Activated T-cell treated with anti-CD3 and anti-CD28 coated beads for 1 hour (primary cell): ENCODE measurements at regions not wholly inside any gene's neighbourhood (a gene's known extent, or its start where the extent isn't known, plus 50 kb on each side); places are given as distances from the start of the nearest gene placed in this dataset.

ENCODE experiments used
- DNase-seq: peaks from one replicate; pipeline ENCODE4 v3.0.0-alpha.2; 2020; ENCODE audit warnings: low read depth

- DNase-seq, result no peak
These were observed 104.7 kb upstream of the SSBP2 start for GRCh38 chr5:81855591-81855990.

- no peak for DNase-seq
These were observed 104.0 kb upstream of the SSBP2 start for GRCh38 chr5:81854915-81855314.

- DNase-seq, result no peak
These were observed 103.6 kb upstream of the SSBP2 start for GRCh38 chr5:81854485-81854884.

- no peak for DNase-seq
These were observed 102.1 kb upstream of the SSBP2 start for GRCh38 chr5:81853030-81853357.

GRCh38 chr5:81852291-81853029, 101.6 kb upstream of the SSBP2 start:
- DNase-seq, result no peak

- peak; percentile 86 for DNase-seq
These were observed 100.7 kb upstream of the SSBP2 start for GRCh38 chr5:81851481-81852178.

DNA sequence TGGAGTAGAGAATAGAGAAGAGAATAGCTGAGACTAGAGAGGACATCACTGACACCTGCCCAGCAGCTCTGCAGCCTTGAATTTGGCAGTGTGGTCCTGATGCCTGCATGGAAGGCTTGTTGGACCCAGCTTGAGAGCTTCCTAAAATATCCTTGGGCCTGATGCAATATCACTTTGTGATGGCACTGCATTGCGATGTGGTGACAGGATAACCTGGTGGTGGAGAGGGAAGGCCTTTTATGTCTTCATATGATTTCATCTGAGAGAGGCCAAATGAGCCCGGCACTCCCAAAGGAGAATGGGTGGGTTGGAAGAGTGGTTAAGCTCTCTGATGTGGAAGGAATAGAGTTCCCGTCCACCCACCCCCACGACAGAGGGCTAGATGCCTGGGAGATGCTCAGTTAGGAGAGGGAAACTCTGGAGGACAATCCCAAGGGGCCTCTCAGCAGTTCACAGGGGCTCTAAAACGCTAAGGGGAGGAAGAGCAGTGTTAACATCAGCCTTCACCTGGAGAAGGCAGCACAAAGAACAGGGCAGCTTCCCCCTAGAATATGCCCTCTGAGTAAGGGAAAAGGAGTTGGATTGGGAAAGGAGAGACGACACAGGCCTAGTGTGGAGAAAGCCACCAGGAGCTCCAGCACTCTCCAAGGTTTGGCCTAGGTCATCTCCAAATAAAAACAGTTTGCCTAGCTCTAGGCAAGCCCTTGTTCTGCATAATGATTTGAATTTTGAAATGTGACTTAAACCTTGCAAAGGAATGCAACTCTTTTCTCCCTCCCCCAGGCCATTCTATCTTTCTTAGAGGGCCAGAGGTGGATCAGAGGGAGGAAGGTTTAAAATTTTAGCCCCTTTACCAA, 99.8 kb upstream of the SSBP2 start:
- no peak for DNase-seq

- DNase-seq, result no peak
These were observed 99.0 kb upstream of the SSBP2 start for GRCh38 chr5:81849770-81850367.

- no peak for DNase-seq
These were observed 97.5 kb upstream of the SSBP2 start for GRCh38 chr5:81848362-81848880.

GRCh38 chr5:81846301-81846700, 95.4 kb upstream of the SSBP2 start:
- DNase-seq, result no peak

- no peak for DNase-seq
These were observed 92.9 kb upstream of the SSBP2 start for GRCh38 chr5:81843845-81844244.

- no peak for DNase-seq
These were observed 92.0 kb upstream of the SSBP2 start for GRCh38 chr5:81842795-81843398.

DNA sequence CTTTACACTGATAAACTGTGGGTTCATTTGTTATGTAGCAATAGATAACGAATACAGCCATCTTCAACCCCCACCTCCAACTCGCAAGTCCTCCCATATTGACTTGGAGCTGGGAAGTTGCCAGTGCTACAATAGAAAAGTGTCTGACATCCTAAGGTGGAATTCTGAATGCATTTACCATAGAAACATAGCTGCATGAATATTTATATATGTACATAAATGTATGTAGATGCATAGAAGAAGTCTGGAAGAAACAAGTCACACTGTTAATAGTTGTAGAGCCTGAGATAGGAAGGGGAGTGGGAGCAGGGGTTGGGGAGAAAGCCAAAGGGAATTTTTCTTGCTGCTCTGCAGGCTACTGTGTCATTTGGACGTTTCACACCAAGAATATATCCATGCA, 88.1 kb upstream of the SSBP2 start:
- DNase-seq, result no peak

DNA sequence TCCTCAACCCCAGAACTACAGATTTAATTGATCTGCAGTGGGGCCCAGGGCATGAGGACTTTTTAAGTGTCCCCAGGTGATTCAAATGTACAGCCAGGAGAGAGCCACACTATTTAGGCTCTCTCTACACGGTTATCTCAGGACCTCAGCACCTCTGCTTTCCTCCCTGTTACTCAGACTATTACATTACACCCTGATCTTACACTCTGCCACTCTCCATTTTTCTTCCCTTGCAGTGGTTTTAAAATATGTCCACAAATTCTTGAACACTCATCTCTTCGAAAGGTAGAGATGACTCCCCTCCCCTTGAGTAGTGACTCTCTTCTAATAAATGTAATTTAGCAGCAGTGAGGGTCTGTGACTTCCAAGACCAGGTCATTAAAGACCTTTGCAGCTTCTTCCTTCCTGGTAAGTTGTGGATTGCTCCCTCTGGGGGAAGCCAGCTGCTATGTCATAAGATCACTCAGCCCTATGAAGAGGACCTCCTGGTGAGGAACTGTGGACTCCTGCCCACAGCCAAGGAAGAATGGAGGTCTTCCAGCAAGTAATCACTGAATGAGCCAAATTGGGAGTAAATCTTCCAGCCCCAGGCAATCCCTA, 87.5 kb upstream of the SSBP2 start:
- no peak for DNase-seq

DNA sequence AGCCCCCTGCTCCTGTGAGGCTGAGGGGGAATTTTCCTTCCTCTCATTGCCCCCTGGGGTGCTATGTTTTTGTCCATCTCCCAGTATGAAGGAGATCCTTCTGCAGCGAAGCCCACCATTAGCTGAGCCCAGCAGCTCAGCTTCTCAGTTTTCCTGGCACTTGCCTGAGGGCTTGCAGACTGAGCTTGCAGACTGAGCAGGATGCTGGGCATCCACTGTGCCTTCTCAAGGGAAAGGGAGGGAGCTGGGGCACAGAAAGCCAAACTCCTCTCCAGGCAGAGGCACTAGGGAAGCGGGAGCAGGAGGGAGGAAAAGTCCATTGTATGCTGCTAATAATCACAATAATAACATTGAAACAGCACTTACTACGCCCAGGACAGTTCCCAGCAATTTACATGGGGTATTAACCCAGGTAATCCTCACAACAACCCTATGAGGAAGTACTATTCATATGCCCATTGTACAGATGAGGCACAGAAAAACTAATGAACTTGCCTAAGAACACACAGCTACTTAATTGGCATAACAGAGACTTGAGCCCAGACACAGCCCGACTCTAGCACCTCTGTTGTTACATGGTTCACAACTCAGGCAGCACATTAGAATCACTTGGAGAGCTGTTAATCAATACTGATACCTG, 86.9 kb upstream of the SSBP2 start:
- DNase-seq, result no peak

DNA sequence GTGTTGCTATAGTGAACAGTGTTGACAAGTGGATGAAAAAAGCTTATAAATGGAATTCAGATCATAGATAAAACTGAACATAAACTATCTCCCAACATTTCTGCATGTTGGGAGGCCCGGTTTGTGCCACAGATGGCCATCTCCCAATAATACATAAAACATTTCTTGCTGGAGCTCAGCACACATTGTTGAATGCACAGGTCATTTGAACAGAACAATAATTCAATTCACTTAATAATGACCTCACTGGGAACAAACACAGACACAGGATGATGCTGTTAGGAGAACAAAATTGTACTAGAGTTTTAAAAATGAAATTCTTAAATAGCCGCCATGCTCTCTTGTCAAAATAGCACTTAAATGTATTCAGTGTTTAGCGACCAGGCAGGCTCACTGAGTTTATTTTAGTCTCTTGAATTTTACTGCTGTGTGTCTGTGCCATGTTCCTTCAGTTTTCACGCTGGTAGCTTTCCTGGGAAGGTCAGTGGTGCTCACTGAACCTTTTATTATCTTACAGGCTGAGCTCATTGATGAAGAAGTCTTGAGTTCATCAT, 85.0 kb upstream of the SSBP2 start:
- no peak for DNase-seq

GRCh38 chr5:81834021-81834660, 83.2 kb upstream of the SSBP2 start:
- no peak for DNase-seq

DNA sequence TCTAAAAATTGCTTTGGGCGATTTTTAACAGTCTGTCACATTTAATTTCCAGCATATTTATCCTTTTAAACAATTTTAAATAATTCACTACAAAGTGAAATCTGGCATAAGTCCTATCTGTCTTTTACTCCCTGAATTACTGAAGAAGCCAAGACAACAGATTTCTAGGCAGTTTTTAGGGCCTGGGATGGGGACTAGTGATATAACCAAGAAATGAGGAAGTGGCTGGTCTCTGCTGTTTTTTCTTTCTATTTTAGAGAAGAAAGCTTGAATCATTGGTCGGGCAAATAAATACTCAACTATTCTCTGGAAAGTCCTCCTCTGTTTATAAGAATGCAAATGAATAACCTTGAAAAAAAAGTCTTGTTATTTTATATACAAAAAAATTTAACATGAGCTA, 79.7 kb upstream of the SSBP2 start:
- DNase-seq, result no peak

DNA sequence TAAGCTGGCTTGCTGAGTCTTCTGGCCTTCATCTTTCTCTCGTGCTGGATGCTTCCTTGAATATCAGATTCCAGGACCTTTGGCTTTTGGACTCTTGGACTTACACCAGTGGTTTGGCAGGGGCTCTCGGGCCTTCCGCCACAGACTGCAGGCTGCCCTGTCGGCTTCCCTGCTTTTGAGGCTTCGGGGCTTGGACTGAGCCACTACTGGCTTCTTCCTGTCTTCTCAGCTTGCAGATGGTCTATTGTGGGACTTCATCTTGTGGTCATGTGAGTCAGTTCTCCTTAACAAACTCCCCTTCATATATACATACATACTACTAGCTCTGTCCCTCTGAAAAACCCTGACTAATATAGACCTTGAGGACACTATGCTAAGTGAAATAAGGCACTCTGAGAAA, 78.3 kb upstream of the SSBP2 start:
- DNase-seq, result no peak

DNA sequence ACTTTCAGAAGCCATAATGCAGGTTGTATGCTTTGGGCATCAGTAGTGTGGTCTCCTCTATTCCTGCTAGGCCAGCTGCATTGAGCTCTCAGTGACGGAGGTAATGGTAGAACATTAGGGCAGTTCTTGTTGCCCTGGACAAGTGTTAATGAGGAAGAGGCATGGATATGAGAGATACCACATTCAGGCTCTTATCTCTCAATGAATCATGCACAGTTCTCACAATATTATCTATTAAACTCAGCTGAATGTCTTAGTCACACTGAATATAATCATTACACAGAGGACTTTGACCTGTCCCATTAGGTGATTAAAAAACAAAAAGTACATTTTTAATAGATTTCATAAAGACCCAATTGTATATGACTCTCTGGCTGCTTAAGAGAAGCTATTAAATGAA, 76.6 kb upstream of the SSBP2 start:
- DNase-seq, result no peak
